ENCODE measurements at regions not wholly inside any gene's neighbourhood (a gene's known extent, or its start where the extent isn't known, plus 50 kb on each side); places are given as distances from the start of the nearest gene placed in this dataset.

- DNase-seq (ENCODE audit: low read depth), result no peak
These were observed 160.7 kb upstream of the PDE10A start for GRCh38 chr6:165823609-165824326.

GRCh38 chr6:165822501-165822900 is 159.5 kb upstream of the PDE10A start:
- DNase-seq (ENCODE audit: low read depth), result no peak

- no peak for DNase-seq (ENCODE audit: low read depth)
These were observed 158.7 kb upstream of the PDE10A start for GRCh38 chr6:165821754-165822153.

GRCh38 chr6:165820934-165821333 is 157.9 kb upstream of the PDE10A start:
- DNase-seq (ENCODE audit: low read depth), result no peak

GRCh38 chr6:165820407-165820806 is 157.4 kb upstream of the PDE10A start:
- no peak for DNase-seq (ENCODE audit: low read depth)

- no peak for DNase-seq (ENCODE audit: low read depth)
These were observed 156.4 kb upstream of the PDE10A start for GRCh38 chr6:165819394-165819793.

DNA sequence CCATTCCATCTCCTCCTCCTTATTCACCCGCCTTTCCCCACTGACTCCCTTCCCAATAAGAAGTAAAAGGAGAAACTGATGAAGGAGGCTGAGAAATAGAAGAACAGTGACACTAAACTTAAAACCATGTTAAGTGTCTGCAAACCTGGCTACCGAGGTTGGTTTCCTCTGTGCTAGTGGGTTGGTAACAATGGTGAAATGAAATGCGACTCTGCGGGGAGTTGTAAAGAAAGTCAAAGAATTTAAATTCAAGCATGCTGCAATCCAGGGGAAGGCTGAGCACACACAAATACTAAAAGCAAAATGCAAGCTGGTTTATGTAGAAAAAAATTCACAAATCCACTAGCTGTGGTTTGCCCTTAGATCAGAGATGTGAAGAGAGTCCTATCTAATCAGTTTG is 155.2 kb upstream of the PDE10A start:
- no peak for DNase-seq (ENCODE audit: low read depth)

DNA sequence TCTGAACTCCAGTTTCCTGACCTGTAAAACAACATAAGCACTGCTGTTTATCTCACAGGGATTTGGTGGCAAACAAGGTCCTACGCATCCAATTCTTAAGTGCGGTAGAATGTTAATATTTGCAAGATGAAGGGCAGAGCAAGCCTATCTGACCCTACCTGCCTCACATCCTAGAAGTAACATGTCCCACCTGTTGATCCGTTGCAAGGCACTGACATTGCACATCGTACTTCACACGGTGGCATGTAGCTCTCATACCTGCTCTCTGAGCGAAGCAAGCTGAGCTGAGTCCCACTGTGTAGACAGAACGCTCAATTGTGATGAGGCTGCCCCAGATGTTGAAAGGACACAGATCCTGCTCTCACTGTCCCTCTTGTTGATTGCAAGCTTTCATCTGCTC is 154.7 kb upstream of the PDE10A start:
- no peak for DNase-seq (ENCODE audit: low read depth)

DNA sequence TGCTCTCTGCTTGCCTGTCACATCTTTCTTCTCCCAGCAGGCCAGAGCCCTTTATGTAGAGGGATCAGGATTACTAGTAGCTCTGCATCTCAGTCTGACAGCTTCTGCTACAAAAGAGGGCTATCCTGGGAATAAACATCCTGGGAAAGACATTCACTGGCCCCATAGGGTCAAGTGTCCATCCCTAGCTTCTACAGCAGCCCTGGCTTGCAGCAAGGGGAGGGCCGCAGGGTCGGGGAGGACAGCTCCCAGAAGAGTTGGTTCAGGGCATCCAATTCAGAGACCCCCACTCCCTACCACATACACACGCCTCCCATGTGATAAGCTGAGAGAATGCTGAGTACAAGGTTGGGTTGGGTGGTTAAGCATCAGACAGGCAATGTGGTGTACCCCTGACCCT is 154.1 kb upstream of the PDE10A start:
- no peak for DNase-seq (ENCODE audit: low read depth)

GRCh38 chr6:165814679-165815078 is 151.6 kb upstream of the PDE10A start:
- no peak for DNase-seq (ENCODE audit: low read depth)

GRCh38 chr6:165811512-165811911 is 148.5 kb upstream of the PDE10A start:
- no peak for DNase-seq (ENCODE audit: low read depth)

DNA sequence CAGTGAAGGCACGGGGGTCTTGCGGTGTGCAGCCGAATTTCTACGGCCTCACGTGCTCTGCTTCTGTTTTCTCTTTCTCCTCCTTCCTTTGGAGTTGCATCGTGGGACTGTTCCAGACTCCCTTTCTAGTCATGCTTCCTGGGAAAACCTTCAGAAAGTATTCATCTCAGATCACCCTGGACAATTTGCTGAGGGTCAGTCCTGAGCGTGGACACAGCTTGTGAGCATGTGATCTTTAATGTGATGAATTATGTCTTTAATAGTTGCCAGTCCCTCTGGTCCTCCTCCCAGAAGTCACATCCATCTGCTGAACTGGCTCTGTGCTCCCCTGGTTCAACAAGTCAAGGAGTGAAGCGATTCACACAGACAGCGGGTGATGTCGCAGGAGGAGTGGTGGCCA is 145.0 kb upstream of the PDE10A start:
- DNase-seq (ENCODE audit: low read depth), result no peak

DNA sequence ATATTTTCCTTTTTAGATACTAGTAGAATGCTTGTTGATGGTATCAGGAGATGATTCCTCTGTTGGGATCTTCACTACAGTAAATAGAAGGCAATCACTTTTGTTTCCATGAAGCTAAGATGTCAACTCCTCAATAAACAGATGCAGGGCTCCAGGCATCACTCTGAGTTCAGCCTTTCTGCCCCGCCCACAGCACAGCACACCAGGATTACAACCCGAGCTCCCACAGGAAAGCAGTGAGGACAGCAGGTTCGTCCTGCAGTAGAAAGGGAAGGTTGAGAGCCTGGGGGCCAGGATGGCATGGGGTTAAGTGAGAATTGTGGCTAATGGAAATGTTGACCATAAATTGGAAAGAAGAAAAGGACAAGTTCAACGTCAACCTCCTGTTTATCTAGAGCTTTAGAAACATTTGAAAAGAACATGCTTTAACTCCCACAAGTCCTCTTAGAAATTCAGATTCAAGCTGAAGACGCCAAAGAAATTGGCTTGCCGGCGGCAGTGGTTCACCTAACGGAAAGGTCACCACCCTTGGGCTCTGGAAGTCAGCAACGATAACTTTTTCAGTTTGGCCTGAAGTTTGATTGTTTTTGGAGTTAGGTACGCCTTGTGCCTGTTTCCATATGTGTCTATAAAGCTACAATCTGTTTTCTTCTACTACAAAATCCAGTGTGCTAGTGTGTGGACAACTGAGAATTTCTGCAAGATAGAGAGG is 144.4 kb upstream of the PDE10A start:
- DNase-seq (ENCODE audit: low read depth), result no peak

GRCh38 chr6:165806126-165806810 is 143.2 kb upstream of the PDE10A start:
- no peak for DNase-seq (ENCODE audit: low read depth)

- no peak for DNase-seq (ENCODE audit: low read depth)
These were observed 142.6 kb upstream of the PDE10A start for GRCh38 chr6:165805636-165806035.

DNA sequence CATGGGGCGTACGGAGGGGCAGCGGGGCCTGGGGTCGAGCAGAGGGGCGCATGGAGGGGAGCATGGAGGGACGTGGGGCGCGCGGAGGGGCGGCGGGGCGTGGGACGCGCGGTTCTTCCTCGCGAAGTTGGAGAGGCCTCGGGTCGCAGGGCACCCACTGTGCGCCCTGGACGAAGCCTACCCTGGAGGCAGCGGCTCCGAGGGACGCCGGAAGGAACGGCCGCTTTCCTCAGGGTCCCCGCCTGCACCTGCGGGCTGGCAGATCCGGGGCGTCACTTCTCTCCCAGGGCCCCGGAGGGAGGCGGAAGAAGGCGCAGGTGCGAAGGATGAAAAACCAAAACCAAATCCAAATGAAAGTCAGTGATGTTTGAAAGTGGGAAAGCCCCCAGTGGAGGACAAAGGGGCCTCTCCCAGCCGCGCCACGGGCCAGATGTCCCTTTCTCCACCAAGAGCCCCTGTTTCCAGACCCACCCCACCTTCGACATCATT is 142.1 kb upstream of the PDE10A start:
- DNase-seq (ENCODE audit: low read depth), result no peak

GRCh38 chr6:165804331-165805066 is 141.5 kb upstream of the PDE10A start:
- no peak for DNase-seq (ENCODE audit: low read depth)

GRCh38 chr6:165800337-165800736 is 137.3 kb upstream of the PDE10A start:
- no peak for DNase-seq (ENCODE audit: low read depth)

DNA sequence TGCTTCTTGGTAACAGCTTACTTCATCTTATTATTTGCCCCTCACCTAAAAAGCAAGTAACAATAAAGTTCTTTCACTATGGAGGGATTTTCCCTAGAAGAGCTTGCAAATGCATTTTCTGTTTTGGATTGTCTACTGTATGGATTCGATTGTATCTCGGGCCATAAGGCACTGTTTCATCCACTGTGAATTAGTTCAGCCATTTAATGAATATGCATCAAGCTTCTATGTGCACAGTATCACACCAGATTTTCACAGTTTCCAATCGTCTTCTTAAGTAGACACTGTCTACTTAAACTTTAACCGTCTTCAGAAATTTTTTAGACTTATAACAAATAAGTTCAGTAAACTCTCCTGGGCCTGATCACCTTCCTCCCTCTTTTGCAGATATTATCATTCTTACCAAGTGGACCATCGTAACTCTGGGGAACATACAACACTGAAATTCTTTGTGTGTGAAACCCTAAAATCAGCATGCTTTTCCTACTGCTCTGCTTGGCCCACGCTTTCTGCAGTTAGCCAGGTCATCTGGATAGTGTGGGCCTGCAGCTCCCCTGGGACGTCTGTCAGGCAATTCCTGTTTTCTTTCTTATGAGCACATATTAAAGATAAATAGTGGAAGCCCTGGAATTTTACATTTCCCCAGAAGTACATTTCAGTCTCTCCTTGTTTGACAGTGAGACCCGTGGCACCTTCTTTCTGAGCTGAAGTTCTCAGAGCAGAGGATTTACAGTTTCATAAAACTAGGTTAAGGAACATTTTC is 136.5 kb upstream of the PDE10A start:
- no peak for DNase-seq (ENCODE audit: low read depth)

DNA sequence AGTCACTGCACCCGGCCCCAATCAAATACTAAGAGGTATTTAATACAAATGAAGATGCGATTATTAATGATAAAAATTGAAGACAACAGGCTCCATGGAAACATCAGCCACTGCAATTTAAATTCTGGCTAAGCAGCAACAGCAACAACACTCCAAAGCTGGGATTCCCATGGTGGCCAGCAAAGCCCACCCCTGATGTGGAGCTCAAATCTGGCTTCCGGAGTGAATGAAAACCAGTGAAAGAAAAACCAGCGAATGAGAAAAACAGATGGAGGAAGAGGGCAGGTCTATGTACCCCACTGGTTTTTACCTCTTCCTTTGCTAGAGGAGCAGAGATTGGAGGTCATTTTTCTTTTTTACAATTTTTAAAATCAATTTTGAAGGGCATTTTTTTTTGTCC is 135.9 kb upstream of the PDE10A start:
- DNase-seq (ENCODE audit: low read depth), result no peak

- DNase-seq (ENCODE audit: low read depth), result no peak
These were observed 131.1 kb upstream of the PDE10A start for GRCh38 chr6:165794179-165794601.

Measured in stimulated activated CD8-positive, alpha-beta memory T cell treated with anti-CD3 and anti-CD28 coated beads, Interleukin-15, amount 100 ng/mL, for 24 hours (primary cell).